HAP-1 (cell line): ENCODE measurements at regions not wholly inside any gene's neighbourhood (a gene's known extent, or its start where the extent isn't known, plus 50 kb on each side); places are given as distances from the start of the nearest gene placed in this dataset.
A peak's percentile ranks its signal among the peaks of the same experiment; 100 is the strongest.

Experiments
- DNase-seq, 2 experiments: peaks; one replicate each; pipeline ENCODE4 v3.0.0-alpha.2; 2016 to 2020; ENCODE audit warnings: low spot score in 2 of 2
- H3K27me3 ChIP-seq: fragments of 250-450 bp; sonication (Bioruptor Pico); 2 replicates; pipeline ENCODE4 v1.5.1; 2020; ENCODE audit warnings: low read depth, mild to moderate bottlenecking, moderate library complexity
- H3K36me3 ChIP-seq: fragments of 250-450 bp; sonication (Bioruptor Pico); replicated peaks from 2 replicates; pipeline ENCODE4 v1.5.1; 2020; ENCODE audit warnings: mild to moderate bottlenecking
- H3K4me1 ChIP-seq: fragments of 250-450 bp; sonication (Bioruptor Pico); 2 replicates; pipeline ENCODE4 v1.5.1; 2020; ENCODE audit warnings: mild to moderate bottlenecking
- H3K4me3 ChIP-seq: fragments of 250-450 bp; sonication (Bioruptor Pico); 2 replicates; pipeline ENCODE4 v1.5.1; 2020; ENCODE audit warnings: mild to moderate bottlenecking, moderate library complexity
- H3K9me3 ChIP-seq: fragments of 250-450 bp; sonication (Bioruptor Pico); 2 replicates; pipeline ENCODE4 v1.5.1; 2020; ENCODE audit warnings: mild to moderate bottlenecking, moderate library complexity
- in situ Hi-C: fragments of 300-500 bp; cut with MboI; formaldehyde crosslinking; loops from 3 replicates; pipeline ENCODE4 v1.14.3; 2020; ENCODE audit warnings: low sequenced_read_pairs, inconsistent platforms, mixed read lengths

DNA sequence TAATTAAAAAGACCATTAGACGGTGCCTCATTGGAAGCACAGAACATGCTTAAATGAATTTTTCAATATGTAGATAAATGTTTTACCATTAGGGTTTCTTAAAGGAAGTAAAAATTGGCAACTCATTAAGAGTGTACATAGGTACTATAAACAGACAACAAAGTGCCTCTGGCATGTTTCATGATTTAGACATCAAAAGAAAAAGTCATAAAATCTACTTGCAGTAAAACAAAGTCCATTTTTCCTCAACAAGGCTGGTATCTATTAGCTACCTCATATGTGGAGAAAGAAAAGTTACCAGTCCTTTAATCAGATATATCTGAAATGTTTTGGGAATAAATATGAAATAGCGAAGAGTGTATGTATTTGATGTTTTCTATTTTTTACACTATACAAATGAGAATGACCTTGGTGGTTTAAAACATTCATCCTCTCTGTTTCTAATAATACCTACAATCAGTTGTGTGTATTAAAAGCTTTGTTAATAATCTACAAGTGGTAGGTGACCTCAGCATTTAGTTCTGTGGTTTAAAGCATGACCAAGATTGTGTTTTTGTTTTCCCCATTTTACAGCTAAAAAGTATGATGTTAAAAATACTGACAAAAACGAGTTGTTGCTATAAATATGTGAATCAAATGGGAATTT lies 87.5 kb downstream of the HDGFL1 start:
- no peaks in the 10 kb centered on the region for H3K27me3 ChIP-seq
- no peaks in the 10 kb centered on the region for H3K36me3 ChIP-seq
- no peaks in the 10 kb centered on the region; the same call in 1 of the 2 replicates for H3K9me3 ChIP-seq
- H3K4me1 ChIP-seq = peaks cover 26% of the 10 kb centered on the region
- no peak for DNase-seq
- in situ Hi-C loops = no loop called here
- no peak overlapping the region for H3K4me3 ChIP-seq

DNA sequence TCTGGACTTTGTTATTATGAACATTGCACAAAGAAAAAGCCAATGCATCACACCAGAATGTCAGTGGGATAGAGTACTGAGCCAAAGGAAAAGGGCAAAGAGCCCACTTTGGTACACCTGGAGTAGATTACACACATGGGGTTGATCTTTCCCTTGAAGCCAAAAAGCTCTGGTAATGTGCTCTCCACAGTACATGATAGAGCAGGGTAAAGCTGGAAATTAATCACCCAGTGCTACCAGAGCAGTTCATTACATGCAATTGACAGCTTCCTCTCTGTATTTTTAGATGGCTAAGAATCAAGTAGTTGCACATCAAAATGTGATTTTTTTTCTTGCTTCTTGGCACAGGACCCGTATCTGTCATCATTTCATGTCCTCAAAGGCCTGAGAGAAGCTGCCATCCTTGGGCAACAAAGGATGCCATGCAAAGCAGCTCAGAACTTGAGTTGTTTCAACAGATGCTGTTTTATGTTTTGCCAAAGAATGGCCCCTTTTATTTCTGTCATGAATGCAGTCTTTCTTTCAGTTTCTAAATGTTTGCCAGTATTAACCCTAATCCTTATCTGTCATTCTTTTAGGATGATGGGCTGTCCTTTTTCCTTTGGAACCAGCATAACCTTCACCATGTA lies 88.1 kb downstream of the HDGFL1 start:
- H3K4me3 ChIP-seq = no peak overlapping the region
- H3K9me3 ChIP-seq = no peaks in the 10 kb centered on the region; the same call in 1 of the 2 replicates
- H3K4me1 ChIP-seq = peaks cover 26% of the 10 kb centered on the region
- in situ Hi-C loops = no loop called here
- no peaks in the 10 kb centered on the region for H3K27me3 ChIP-seq
- no peaks in the 10 kb centered on the region for H3K36me3 ChIP-seq
- peak; percentile 10 to 33 for DNase-seq

DNA sequence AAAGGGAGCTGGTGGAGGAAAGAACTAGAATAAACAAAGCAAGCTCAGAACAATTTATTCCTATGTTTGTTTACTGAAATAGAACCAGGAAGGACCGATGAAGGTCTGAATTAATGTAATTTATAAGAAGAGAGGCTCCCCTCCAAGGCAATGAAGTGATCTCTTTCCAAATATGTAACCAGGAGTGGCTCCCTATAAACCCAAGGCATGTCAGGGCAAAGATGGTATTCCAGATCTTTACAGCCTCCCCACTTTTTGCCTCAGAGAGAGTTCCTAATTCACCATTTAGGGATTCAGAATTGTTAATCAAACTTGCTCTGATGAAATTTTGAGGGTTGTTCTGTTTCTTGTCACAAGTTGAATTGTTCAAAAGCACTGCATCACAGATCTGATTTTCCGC lies 88.8 kb downstream of the HDGFL1 start:
- Histone ChIP-seq H3K4me1 (peaks cover 26% of the 10 kb centered on the region), H3K27me3 (no peaks in the 10 kb centered on the region), H3K36me3 (no peaks in the 10 kb centered on the region), H3K4me3 (no peak overlapping the region), H3K9me3 (no peaks in the 10 kb centered on the region; the same call in 1 of the 2 replicates)
- no peak for DNase-seq
- in situ Hi-C loops = no loop called here

DNA sequence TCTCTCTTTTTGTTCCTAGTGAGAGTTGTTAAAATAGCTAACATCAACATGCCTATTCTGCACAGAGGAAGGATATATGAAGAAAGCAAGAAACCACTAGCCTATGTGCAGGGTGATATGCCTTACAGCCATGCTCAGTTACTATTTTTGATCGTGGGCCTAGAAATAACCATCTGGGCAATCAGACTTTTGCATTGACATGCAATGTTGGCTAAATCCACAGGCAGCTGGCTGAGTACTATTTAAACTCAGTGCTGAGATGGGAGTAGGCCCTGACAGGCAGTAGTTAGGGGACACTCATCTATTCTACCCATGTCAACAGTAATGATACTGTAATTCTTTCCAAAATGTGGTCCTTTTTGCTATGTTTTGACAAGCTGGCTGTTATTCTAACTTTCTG lies 89.6 kb downstream of the HDGFL1 start:
- Histone ChIP-seq H3K4me3 (no peak overlapping the region), H3K36me3 (no peaks in the 10 kb centered on the region), H3K4me1 (peaks cover 21% of the 10 kb centered on the region), H3K27me3 (no peaks in the 10 kb centered on the region), H3K9me3 (no peaks in the 10 kb centered on the region; the same call in 1 of the 2 replicates)
- no peak for DNase-seq
- in situ Hi-C loops = no loop called here

DNA sequence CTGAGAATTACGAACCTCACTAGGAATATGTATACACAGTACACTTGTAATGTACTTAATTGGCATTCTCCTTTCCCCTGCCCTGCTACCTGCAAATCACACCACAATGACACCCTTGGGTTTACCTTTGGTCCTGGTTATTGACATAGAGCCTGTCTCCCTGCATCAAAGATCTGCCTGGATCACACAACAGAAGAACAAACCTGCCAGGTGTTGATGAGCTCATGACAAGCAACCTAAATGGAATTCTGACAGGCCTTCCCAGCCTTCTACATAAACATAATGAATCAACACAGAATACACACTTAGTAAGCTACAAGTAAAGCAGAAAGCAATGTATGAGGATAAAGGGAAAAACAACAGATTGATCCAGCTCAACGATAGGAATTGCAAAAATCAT lies 95.6 kb downstream of the HDGFL1 start:
- Histone ChIP-seq H3K9me3 (no peaks in the 10 kb centered on the region), H3K4me1 (no peaks in the 10 kb centered on the region), H3K27me3 (no peaks in the 10 kb centered on the region), H3K36me3 (no peaks in the 10 kb centered on the region), H3K4me3 (no peak overlapping the region)
- DNase-seq = no peak
- in situ Hi-C loops = no loop called here

- DNase-seq = no peak
Observed at GRCh38 chr6:22666021-22666420, 96.7 kb downstream of the HDGFL1 start.

DNA sequence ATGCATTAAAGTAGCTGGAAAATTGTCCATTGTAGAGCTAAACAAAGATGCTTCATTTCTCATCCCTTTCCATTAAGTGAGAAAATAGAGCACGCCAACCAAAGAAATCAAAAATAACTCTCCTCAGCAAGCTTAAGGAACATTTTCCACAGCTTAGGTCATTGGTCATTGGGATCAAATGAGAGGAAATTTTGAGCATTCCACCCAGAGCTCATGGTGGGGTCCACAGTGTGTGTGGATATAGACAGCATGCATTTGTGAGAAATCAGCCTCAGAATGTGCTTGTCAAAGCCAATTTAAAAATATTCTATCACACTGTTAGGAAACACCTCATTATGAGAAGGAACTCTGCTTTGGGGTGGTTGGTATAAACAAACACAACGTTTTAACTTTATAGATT lies 97.2 kb downstream of the HDGFL1 start:
- H3K36me3 ChIP-seq = no peaks in the 10 kb centered on the region
- no peaks in the 10 kb centered on the region for H3K27me3 ChIP-seq
- in situ Hi-C loops = no loop called here
- H3K4me1 ChIP-seq = no peaks in the 10 kb centered on the region
- H3K9me3 ChIP-seq = no peaks in the 10 kb centered on the region
- H3K4me3 ChIP-seq = no peak overlapping the region
- no peak for DNase-seq

More at GRCh38 chr6:22666021-22666420, 96.7 kb downstream of the HDGFL1 start:
- Histone ChIP-seq H3K9me3 (no peaks in the 10 kb centered on the region), H3K36me3 (no peaks in the 10 kb centered on the region), H3K4me3 (no peak overlapping the region), H3K27me3 (no peaks in the 10 kb centered on the region), H3K4me1 (no peaks in the 10 kb centered on the region)
- in situ Hi-C loops = no loop called here

- in situ Hi-C loops = no loop called here
- H3K27me3 ChIP-seq = no peaks in the 10 kb centered on the region
- no peaks in the 10 kb centered on the region for H3K4me1 ChIP-seq
- DNase-seq = no peak
- H3K4me3 ChIP-seq = no peak overlapping the region
- no peaks in the 10 kb centered on the region for H3K9me3 ChIP-seq
- H3K36me3 ChIP-seq = no peaks in the 10 kb centered on the region
Observed at GRCh38 chr6:22667855-22668254, 98.5 kb downstream of the HDGFL1 start.

- no peaks in the 10 kb centered on the region for H3K36me3 ChIP-seq
- no peaks in the 10 kb centered on the region for H3K9me3 ChIP-seq
- H3K27me3 ChIP-seq = no peaks in the 10 kb centered on the region
- no peak overlapping the region for H3K4me3 ChIP-seq
- no peak for DNase-seq
- in situ Hi-C loops = no loop called here
- no peaks in the 10 kb centered on the region for H3K4me1 ChIP-seq
Observed at GRCh38 chr6:22668307-22668706, 98.9 kb downstream of the HDGFL1 start.

- H3K27me3 ChIP-seq = no peaks in the 10 kb centered on the region
- H3K36me3 ChIP-seq = no peaks in the 10 kb centered on the region
- H3K4me1 ChIP-seq = no peaks in the 10 kb centered on the region
- H3K9me3 ChIP-seq = no peaks in the 10 kb centered on the region
- no peak overlapping the region for H3K4me3 ChIP-seq
- no peak for DNase-seq
- in situ Hi-C loops = no loop called here
Observed at GRCh38 chr6:22668717-22669116, 99.4 kb downstream of the HDGFL1 start.

- Histone ChIP-seq H3K4me1 (no peaks in the 10 kb centered on the region), H3K36me3 (no peaks in the 10 kb centered on the region), H3K4me3 (no peak overlapping the region), H3K27me3 (no peaks in the 10 kb centered on the region), H3K9me3 (no peaks in the 10 kb centered on the region)
- in situ Hi-C loops = no loop called here
- no peak for DNase-seq
Observed at GRCh38 chr6:22670605-22671004, 101.2 kb downstream of the HDGFL1 start.

GRCh38 chr6:22673474-22673873 lies 104.1 kb downstream of the HDGFL1 start:
- no peaks in the 10 kb centered on the region for H3K27me3 ChIP-seq
- H3K4me3 ChIP-seq = no peak overlapping the region
- no peaks in the 10 kb centered on the region for H3K9me3 ChIP-seq
- no peaks in the 10 kb centered on the region for H3K36me3 ChIP-seq
- H3K4me1 ChIP-seq = no peaks in the 10 kb centered on the region
- in situ Hi-C loops = no loop called here
- DNase-seq = no peak

DNA sequence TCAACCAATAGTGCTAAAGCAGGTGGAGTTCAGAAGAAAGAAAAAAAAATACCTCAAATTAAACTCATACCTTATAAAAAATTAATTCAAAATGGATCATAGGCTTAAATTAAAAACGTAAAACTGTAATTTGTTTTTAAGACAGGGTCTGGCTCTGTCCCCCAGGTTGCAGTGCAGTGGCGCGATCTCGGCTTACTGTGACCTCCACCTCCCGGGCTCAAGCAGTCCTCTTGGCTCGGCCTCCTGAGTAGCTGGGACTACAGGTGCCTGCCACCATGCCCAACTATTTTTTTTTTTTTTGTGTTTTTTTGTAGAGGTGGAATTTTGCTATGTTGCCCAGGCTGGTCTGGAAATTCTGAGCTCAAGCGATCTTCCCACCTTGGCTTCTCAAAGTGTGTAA lies 111.6 kb downstream of the HDGFL1 start:
- in situ Hi-C loops = no loop called here
- Histone ChIP-seq H3K4me1 (no peaks in the 10 kb centered on the region), H3K27me3 (no peaks in the 10 kb centered on the region), H3K9me3 (no peaks in the 10 kb centered on the region), H3K4me3 (no peak overlapping the region), H3K36me3 (no peaks in the 10 kb centered on the region)
- DNase-seq = no peak

- Histone ChIP-seq H3K36me3 (no peaks in the 10 kb centered on the region), H3K4me3 (no peak overlapping the region), H3K4me1 (no peaks in the 10 kb centered on the region), H3K27me3 (no peaks in the 10 kb centered on the region), H3K9me3 (no peaks in the 10 kb centered on the region)
- in situ Hi-C loops = no loop called here
- no peak for DNase-seq
Observed at GRCh38 chr6:22681761-22682160, 112.4 kb downstream of the HDGFL1 start.

DNA sequence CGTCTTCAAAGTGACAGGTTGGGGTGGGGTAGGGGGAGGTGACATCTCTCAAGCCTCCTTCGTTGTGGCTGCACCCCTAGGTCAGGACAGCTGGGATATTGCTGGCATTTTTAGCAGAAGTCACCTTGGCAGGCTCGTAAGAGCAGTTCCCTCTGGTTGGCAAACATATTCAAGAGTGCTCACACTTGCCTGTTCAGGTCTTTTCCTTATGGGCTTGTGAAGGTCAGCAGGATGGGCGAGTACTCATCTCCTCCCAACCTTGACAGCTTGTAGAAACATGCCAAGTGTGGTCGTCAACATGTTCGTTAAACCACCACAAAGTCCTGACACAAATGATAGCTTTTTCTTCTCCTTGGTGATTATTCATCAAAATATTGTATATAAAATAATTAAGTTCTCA lies 113.6 kb downstream of the HDGFL1 start:
- Histone ChIP-seq H3K36me3 (no peaks in the 10 kb centered on the region), H3K4me1 (no peaks in the 10 kb centered on the region), H3K9me3 (no peaks in the 10 kb centered on the region), H3K27me3 (no peaks in the 10 kb centered on the region), H3K4me3 (no peak overlapping the region)
- DNase-seq = no peak
- in situ Hi-C loops = no loop called here
